Gastroesophageal sphincter (tissue), 4 donors: ENCODE measurements at regions not wholly inside any gene's neighbourhood (a gene's known extent, or its start where the extent isn't known, plus 50 kb on each side); places are given as distances from the start of the nearest gene placed in this dataset.

Experiments
- ATAC-seq: fragments of 150-250 bp; one replicate; pipeline ENCODE4 v1.9.1; 2016; ENCODE audit warnings: mild to moderate bottlenecking, moderate library complexity
- H3K27ac ChIP-seq, 4 donors: fragments of 200-600 bp; sonication (generic) in 3 of 4; 1 replicate in 3 of 4; 2 replicates in 1 of 4; pipeline ENCODE4 v1.5.1; 2016 to 2019
- H3K27me3 ChIP-seq: fragments of 200-600 bp; sonication (generic); one replicate; pipeline ENCODE4 v1.5.1; 2019
- H3K36me3 ChIP-seq, 2 donors: fragments of 200-600 bp; sonication (generic); one replicate each; pipeline ENCODE4 v1.5.1; 2019; ENCODE audit warnings: control low read depth in 1 of 2
- H3K4me1 ChIP-seq, 3 donors: fragments of 200-600 bp; sonication (generic); 1 replicate in 2 of 3; 2 replicates in 1 of 3; pipeline ENCODE4 v1.5.1; 2016 to 2019; ENCODE audit warnings: control low read depth in 2 of 3
- H3K4me3 ChIP-seq, 2 donors: fragments of 200-600 bp; sonication (generic); one replicate each; pipeline ENCODE4 v1.5.1; 2019; ENCODE audit warnings: mild to moderate bottlenecking in 1 of 2, moderate library complexity in 1 of 2
- H3K9me3 ChIP-seq, 3 donors: fragments of 200-600 bp; sonication (generic); one replicate each; pipeline ENCODE4 v1.5.1; 2017 to 2019; ENCODE audit warnings: control low read depth in 2 of 3
- CTCF ChIP-seq, 4 experiments: fragments of 200-600 bp in 2 of 4; fragments of 450-650 bp in 2 of 4; sonication (generic) in 1 of 4; IDR thresholded peaks; one replicate each; pipeline ENCODE4 v1.5.1; 2017 to 2019; ENCODE audit warnings: antibody characterized with exemption in 4 of 4, mild to moderate bottlenecking in 2 of 4, moderate library complexity in 2 of 4
- EP300 ChIP-seq: sonication (generic); formaldehyde crosslinking; IDR thresholded peaks from one replicate; pipeline ENCODE4 v1.6.1; 2017; ENCODE audit warnings: antibody characterized with exemption, mild to moderate bottlenecking
- POLR2A ChIP-seq, 2 donors: fragments of 450-650 bp; IDR thresholded peaks; one replicate each; pipeline ENCODE4 v1.6.1; 2017; ENCODE audit warnings: antibody characterized with exemption in 2 of 2, mild to moderate bottlenecking in 2 of 2, moderate library complexity in 1 of 2
- POLR2AphosphoS5 ChIP-seq: sonication (generic); formaldehyde crosslinking; IDR thresholded peaks from one replicate; pipeline ENCODE4 v1.6.1; 2017; ENCODE audit warnings: antibody characterized with exemption
- WGBS, 2 donors: methylation state at CpG; one replicate each; pipeline ENCODE4 v1.1.5; 2018; ENCODE audit warnings: low coverage in 1 of 2; 5-methylcytosine and 5-hydroxymethylcytosine counted together

DNA sequence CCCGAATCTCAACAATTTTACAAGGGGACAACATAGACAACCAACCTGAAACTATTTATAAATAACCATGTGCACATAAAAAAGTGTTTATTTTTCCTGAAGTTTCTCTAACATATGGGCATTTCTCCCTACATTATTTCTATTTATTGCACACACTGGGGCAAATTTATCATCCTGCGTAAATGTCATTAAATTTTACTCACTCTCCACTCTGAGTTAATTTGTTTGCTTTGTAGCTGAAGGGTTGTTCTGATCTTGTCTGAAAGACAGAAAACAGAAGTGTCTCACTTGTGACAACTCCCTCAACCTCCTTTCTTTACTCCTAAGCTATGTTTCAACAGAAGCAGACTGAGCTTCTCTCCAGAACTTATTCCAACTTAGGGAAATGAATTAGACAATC, 194.2 kb downstream of the HIPK3 start:
- no peaks in the 10 kb centered on the region for H3K36me3 ChIP-seq
- TF ChIP-seq POLR2AphosphoS5 (no peak), CTCF (IDR thresholded peaks at IDR 0.05) (no peak), POLR2A (IDR thresholded peaks at IDR 0.05) (no peak), EP300 (no peak)
- H3K4me3 ChIP-seq = no peak overlapping the region
- no peak overlapping the region for H3K27ac ChIP-seq
- no peak for ATAC-seq
- no peaks in the 10 kb centered on the region for H3K27me3 ChIP-seq
- WGBS, 2 donors = 57 to 68% methylated on average over 1 to 2 of the region's 2 CpGs
- no peaks in the 10 kb centered on the region for H3K9me3 ChIP-seq
- H3K4me1 ChIP-seq = no peaks in the 10 kb centered on the region

DNA sequence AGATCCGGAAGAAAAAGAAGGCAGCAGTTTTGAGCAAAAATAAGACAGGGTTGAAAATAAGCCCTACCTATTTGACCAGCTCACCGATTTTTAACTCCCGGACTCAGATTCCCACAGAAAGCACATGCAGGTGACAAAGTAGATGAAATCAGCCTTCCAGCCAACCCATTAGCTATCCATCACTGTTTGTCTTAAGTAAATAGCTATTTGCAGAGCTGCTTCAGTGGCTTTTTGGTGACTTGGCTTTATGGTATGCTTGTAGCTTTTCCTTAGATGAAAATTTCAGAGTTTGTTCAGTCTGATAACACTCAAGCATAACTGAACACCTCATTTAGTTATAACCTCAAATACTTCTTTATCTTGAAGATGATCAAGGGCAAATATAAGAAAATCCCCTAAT, 192.6 kb downstream of the HIPK3 start:
- no peaks in the 10 kb centered on the region for H3K9me3 ChIP-seq
- ATAC-seq = no peak
- H3K4me1 ChIP-seq = no peaks in the 10 kb centered on the region
- TF ChIP-seq POLR2A (IDR thresholded peaks at IDR 0.05) = no peak
- no peak for TF ChIP-seq CTCF (IDR thresholded peaks at IDR 0.05)
- no peak for TF ChIP-seq EP300
- no peak for TF ChIP-seq POLR2AphosphoS5
- no peak overlapping the region for H3K27ac ChIP-seq
- H3K4me3 ChIP-seq = no peak overlapping the region
- whole genome bisulfite sequencing, 2 donors = 74 to 100% methylated on average over 3 of the region's 3 CpGs
- H3K27me3 ChIP-seq = no peaks in the 10 kb centered on the region
- H3K36me3 ChIP-seq = no peaks in the 10 kb centered on the region

- 66 to 96% methylated on average over 4 to 5 of the region's 5 CpGs for WGBS, 2 donors
- H3K4me3 ChIP-seq = no peak overlapping the region
- H3K27me3 ChIP-seq = no peaks in the 10 kb centered on the region
- H3K9me3 ChIP-seq = no peaks in the 10 kb centered on the region
- no peak overlapping the region for H3K27ac ChIP-seq
- no peaks in the 10 kb centered on the region for H3K36me3 ChIP-seq
- no peaks in the 10 kb centered on the region for H3K4me1 ChIP-seq
- ATAC-seq = no peak
- TF ChIP-seq POLR2A (IDR thresholded peaks at IDR 0.05) = no peak
- TF ChIP-seq POLR2AphosphoS5 = no peak
- no peak for TF ChIP-seq EP300
- no peak for TF ChIP-seq CTCF (IDR thresholded peaks at IDR 0.05)
Observed at GRCh38 chr11:33448461-33449130, 191.4 kb downstream of the HIPK3 start.

DNA sequence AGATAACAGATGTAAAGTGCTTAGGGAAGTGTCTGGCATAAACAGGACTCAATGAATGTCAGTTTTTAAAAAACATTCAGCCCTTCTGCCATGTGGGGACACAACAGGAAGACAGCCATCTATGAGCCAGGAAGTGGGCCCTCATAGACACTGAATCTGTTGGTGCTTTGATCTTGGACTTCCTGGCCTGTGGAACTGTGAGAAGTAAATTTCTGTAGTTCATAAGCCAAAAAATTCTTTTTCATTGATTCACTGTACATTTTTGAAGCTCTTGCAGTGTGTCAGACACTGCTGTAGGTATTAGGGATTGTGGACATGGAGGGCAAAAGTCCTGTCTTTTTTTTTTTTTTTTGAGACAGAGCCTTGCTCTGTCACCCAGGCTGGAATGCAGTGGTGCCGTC, 188.6 kb downstream of the HIPK3 start:
- H3K36me3 ChIP-seq = no peaks in the 10 kb centered on the region
- H3K27ac ChIP-seq = no peak overlapping the region
- ATAC-seq = no peak
- H3K4me1 ChIP-seq = no peaks in the 10 kb centered on the region
- H3K9me3 ChIP-seq = no peaks in the 10 kb centered on the region
- TF ChIP-seq POLR2AphosphoS5 (no peak), EP300 (no peak), POLR2A (IDR thresholded peaks at IDR 0.05) (no peak), CTCF (IDR thresholded peaks at IDR 0.05) (no peak)
- no peaks in the 10 kb centered on the region for H3K27me3 ChIP-seq
- no peak overlapping the region for H3K4me3 ChIP-seq
- 33 to 100% methylated on average over 1 of the region's 1 CpG for WGBS, 2 donors

- no peak for ATAC-seq
- 29 to 54% methylated on average over 2 to 4 of the region's 4 CpGs for WGBS, 2 donors
- Histone ChIP-seq H3K36me3 (no peaks in the 10 kb centered on the region), H3K27ac (no peak overlapping the region), H3K9me3 (no peaks in the 10 kb centered on the region), H3K4me1 (no peaks in the 10 kb centered on the region), H3K4me3 (no peak overlapping the region), H3K27me3 (no peaks in the 10 kb centered on the region)
- TF ChIP-seq POLR2A (IDR thresholded peaks at IDR 0.05) (no peak), POLR2AphosphoS5 (no peak), EP300 (no peak), CTCF (IDR thresholded peaks at IDR 0.05) (no peak)
Observed at GRCh38 chr11:33444835-33445594, 187.8 kb downstream of the HIPK3 start.
